Bronchial epithelial cell (primary cell): ENCODE measurements at regions not wholly inside any gene's neighbourhood (a gene's known extent, or its start where the extent isn't known, plus 50 kb on each side); places are given as distances from the start of the nearest gene placed in this dataset.
A peak's percentile ranks its signal among the peaks of the same experiment; 100 is the strongest.

Source experiments
- DNase-seq: peaks from one replicate; pipeline ENCODE4 v3.0.0-alpha.2; 2010; ENCODE audit warnings: low read depth
- FAIRE-seq: peaks from 2 replicates; lab custom pipeline; 2011; peaks lifted over from hg19 to GRCh38; lab: Jason Lieb, UNC
- H3K27me3 ChIP-seq: 2 replicates; pipeline ENCODE4 v1.5.1; 2011; ENCODE audit warnings: low read length; ENCODE audit not compliant: control insufficient read depth, insufficient read depth
- H3K36me3 ChIP-seq: 2 replicates; pipeline ENCODE4 v1.5.1; 2011; ENCODE audit warnings: low read length; ENCODE audit not compliant: control insufficient read depth, insufficient read depth
- H3K4me3 ChIP-seq: 2 replicates; pipeline ENCODE4 v1.5.1; 2011; ENCODE audit warnings: mild to moderate bottlenecking, low read depth, low read length, control low read depth
- TF ChIP-seq, protein P1 (sequence below): IDR thresholded peaks from 2 replicates; pipeline ENCODE4 v1.5.1; 2011; ENCODE audit warnings: mild to moderate bottlenecking, moderate library complexity, low read length, control low read depth, inconsistent platforms; ENCODE audit not compliant: insufficient read depth, severe bottlenecking

DNA sequence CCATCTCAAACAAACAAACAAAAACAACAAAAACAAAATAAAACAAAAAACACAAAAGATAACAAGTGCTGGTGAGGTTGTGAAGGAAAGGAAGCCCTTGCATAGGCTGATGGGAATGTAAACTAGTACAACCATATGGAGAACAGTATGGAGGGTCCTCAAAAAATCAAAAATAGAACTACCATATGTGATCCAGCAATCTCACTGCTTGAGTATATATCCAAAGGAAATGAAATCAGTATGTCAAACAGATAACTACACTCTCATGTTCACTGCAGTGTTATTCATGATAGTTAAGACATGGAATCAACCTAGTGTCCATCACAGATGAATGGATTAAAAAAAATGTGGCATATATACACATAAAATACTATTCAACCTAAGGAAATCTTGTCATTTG, 395.7 kb upstream of the SLC24A2 start:
- Histone ChIP-seq H3K36me3 (no peaks in the 10 kb centered on the region), H3K4me3 (no peak overlapping the region), H3K27me3 (no peaks in the 10 kb centered on the region)
- TF ChIP-seq, protein P1, sequence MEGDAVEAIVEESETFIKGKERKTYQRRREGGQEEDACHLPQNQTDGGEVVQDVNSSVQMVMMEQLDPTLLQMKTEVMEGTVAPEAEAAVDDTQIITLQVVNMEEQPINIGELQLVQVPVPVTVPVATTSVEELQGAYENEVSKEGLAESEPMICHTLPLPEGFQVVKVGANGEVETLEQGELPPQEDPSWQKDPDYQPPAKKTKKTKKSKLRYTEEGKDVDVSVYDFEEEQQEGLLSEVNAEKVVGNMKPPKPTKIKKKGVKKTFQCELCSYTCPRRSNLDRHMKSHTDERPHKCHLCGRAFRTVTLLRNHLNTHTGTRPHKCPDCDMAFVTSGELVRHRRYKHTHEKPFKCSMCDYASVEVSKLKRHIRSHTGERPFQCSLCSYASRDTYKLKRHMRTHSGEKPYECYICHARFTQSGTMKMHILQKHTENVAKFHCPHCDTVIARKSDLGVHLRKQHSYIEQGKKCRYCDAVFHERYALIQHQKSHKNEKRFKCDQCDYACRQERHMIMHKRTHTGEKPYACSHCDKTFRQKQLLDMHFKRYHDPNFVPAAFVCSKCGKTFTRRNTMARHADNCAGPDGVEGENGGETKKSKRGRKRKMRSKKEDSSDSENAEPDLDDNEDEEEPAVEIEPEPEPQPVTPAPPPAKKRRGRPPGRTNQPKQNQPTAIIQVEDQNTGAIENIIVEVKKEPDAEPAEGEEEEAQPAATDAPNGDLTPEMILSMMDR: no peak
- DNase-seq: no peak
- FAIRE-seq: no peak

DNA sequence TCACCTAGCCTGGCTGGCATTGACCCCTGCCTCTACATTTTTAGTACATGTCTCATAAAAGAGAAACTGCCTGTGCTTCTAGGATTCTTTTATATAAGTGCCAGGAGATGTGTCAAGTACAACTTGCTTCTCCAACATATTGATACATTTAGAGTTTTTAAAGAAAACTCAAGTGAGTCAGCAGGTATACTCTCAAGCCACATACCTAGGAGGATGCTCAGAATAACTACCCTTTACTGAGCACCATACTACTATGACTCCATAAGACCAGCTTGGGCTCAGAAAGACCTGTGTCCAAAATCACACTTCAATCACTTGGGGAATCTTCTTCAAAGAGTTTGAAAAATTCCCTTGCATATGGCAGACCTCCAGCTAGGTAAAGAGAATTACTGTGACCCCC, 389.8 kb upstream of the SLC24A2 start:
- TF ChIP-seq, protein P1: no peak
- DNase-seq (peak; percentile 23), FAIRE-seq (no peak)
- H3K4me3 ChIP-seq: no peak overlapping the region
- H3K36me3 ChIP-seq: no peaks in the 10 kb centered on the region
- no peaks in the 10 kb centered on the region for H3K27me3 ChIP-seq

DNA sequence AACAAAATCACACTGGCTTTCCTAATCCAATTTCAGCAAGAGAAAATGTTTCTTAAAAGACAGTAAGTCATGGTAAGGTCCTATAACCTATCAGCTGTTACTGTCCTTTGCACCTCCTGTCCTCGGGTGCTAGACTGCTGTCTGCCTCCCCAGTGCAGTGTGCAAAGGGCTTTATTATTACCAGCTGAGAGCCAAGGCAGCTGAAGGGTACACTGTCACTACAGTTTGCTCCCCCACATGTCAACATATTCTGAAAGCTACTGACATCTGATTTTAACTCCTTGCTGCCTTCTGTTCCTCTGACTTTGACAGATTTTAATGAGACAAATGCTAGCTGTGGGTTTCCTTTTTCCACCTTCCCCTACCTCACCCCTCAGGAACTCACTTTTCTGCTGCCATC, 389.4 kb upstream of the SLC24A2 start:
- H3K4me3 ChIP-seq: no peak overlapping the region
- no peak for FAIRE-seq
- no peak for DNase-seq
- no peaks in the 10 kb centered on the region for H3K36me3 ChIP-seq
- TF ChIP-seq, protein P1: no peak
- no peaks in the 10 kb centered on the region for H3K27me3 ChIP-seq

DNA sequence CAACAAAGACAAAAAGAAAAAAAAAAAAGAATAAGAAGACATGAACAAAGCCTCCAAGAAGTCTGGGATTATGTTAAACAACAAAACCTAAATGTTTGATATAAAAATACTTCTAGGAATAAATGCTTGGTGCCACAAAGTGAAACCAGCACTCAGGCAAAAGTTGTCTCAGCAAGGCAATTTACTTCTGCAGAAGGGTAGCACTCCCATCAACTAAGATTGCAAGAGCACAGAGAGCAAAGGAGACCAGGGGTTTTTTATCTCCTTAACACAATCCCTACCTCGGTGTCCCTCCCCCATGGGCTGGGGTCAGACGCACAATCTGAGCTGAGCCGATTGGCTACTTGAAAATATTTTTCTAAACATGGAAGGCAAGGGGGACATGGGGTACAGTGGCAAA, 381.3 kb upstream of the SLC24A2 start:
- TF ChIP-seq, protein P1: no peak
- no peaks in the 10 kb centered on the region for H3K36me3 ChIP-seq
- DNase-seq: no peak
- no peak for FAIRE-seq
- no peaks in the 10 kb centered on the region for H3K27me3 ChIP-seq
- H3K4me3 ChIP-seq: no peak overlapping the region

DNA sequence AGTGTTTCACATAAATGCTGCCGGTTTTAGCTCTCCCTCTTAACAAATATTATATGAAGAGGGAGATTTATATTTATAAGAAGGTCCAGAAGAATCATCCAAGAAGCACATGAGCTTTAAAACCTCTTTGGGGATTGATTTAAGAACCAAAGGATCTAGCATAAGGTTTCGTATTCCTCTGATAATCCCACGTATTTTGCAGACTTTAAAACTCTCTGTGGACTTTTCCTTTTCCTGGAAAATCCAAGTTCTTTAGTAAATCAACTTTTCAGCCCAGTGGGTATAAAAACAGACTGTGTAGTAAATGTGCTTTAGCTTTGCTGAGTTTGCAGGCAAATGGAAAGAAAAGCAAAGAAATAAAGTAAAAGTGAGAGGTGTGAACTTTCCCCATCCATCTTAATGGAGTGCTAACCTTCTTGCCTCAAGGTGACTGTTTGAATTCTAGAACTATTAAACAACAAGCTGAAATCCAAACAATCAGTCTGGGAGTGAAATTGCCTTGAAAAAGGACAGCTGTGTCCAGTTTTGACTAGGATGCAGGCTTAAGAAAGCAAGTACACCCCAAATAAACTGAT, 363.4 kb upstream of the SLC24A2 start:
- Histone ChIP-seq H3K4me3 (no peak overlapping the region), H3K27me3 (no peaks in the 10 kb centered on the region), H3K36me3 (no peaks in the 10 kb centered on the region)
- TF ChIP-seq, protein P1: no peak
- DNase-seq (no peak), FAIRE-seq (no peak)

DNA sequence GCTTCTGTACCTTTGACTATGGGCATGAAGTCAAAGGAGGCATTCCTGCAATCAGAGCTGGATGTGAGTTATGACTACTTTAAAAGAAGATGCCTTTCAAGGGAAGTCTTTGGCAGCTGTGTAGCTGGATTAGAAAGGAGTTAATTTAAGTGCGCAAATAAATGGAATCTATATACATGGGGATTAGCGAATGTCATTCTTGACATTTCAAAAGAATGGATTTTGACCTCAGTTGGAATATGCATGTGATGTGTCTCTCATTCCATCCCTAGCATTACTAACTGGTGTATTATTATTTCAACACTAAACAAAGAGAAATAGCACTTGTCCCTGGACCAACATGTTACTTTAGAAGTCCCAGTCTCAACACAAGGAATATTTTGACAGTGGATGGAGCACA, 359.6 kb upstream of the SLC24A2 start:
- DNase-seq (no peak), FAIRE-seq (no peak)
- Histone ChIP-seq H3K27me3 (no peaks in the 10 kb centered on the region), H3K36me3 (no peaks in the 10 kb centered on the region), H3K4me3 (no peak overlapping the region)
- TF ChIP-seq, protein P1: no peak
